ENCODE measurements at regions not wholly inside any gene's neighbourhood (a gene's known extent, or its start where the extent isn't known, plus 50 kb on each side); places are given as distances from the start of the nearest gene placed in this dataset.

GRCh38 chr10:130771491-130771946, 540.0 kb downstream of the TCERG1L start:
- TF ChIP-seq CTCF (conservative IDR thresholded peaks at IDR 0.05; ENCODE audit: low read depth, low read length), result no peak
- no peak for TF ChIP-seq EZH2 (IDR thresholded peaks at IDR 0.05; ENCODE audit: borderline replicate concordance, low read depth, low read length, poor library complexity, severe bottlenecking)

Measured in A673 (cell line).